Cardiac muscle cell (in vitro differentiated cells and primary cell): ENCODE measurements at regions not wholly inside any gene's neighbourhood (a gene's known extent, or its start where the extent isn't known, plus 50 kb on each side); places are given as distances from the start of the nearest gene placed in this dataset.
A peak's percentile ranks its signal among the peaks of the same experiment; 100 is the strongest.
"Not testable (repeated sequence)": the region's sequence is repeated elsewhere in the genome, so short reads cannot be mapped to it uniquely, and the experiment has no call there.

ENCODE experiments used
- DNase-seq, 2 donors: peaks; one replicate each; pipeline versions ENCODE4 v3.0.0 to v3.0.0-alpha.2; 2010 to 2017; ENCODE audit warnings: low read depth in 1 of 2, low spot score in 1 of 2
- H3K27ac ChIP-seq: fragments of 200-600 bp; sonication (generic); 2 replicates; pipeline ENCODE4 v1.5.1; 2016
- H3K27me3 ChIP-seq: fragments of 200-600 bp; sonication (generic); 2 replicates; pipeline ENCODE4 v1.6.0; 2016; ENCODE audit warnings: control low read depth
- H3K36me3 ChIP-seq: fragments of 200-600 bp; sonication (generic); 2 replicates; pipeline ENCODE4 v1.5.1; 2016; ENCODE audit warnings: control low read depth
- H3K4me1 ChIP-seq: fragments of 200-600 bp; sonication (generic); 2 replicates; pipeline ENCODE4 v1.8.1; 2017; ENCODE audit warnings: low read depth, mild to moderate bottlenecking, mixed run types
- H3K4me3 ChIP-seq: fragments of 200-600 bp; sonication (generic); 2 replicates; pipeline ENCODE4 v1.5.1; 2016; ENCODE audit warnings: mild to moderate bottlenecking
- H3K9me3 ChIP-seq: fragments of 200-600 bp; sonication (generic); 2 replicates; pipeline ENCODE4 v1.5.1; 2017; ENCODE audit warnings: low read depth, mild to moderate bottlenecking, control low read depth
- TF ChIP-seq, protein P1 (sequence below): IDR thresholded peaks from 2 replicates; pipeline ENCODE4 v1.5.1; 2012; ENCODE audit warnings: low read depth, mild to moderate bottlenecking, low read length

- Histone ChIP-seq H3K4me1 (no peaks in the 10 kb centered on the region), H3K4me3 (no peak overlapping the region), H3K36me3 (no peaks in the 10 kb centered on the region), H3K27ac (no peak overlapping the region), H3K27me3 (no peaks in the 10 kb centered on the region), H3K9me3 (no peaks in the 10 kb centered on the region)
- TF ChIP-seq, protein P1, sequence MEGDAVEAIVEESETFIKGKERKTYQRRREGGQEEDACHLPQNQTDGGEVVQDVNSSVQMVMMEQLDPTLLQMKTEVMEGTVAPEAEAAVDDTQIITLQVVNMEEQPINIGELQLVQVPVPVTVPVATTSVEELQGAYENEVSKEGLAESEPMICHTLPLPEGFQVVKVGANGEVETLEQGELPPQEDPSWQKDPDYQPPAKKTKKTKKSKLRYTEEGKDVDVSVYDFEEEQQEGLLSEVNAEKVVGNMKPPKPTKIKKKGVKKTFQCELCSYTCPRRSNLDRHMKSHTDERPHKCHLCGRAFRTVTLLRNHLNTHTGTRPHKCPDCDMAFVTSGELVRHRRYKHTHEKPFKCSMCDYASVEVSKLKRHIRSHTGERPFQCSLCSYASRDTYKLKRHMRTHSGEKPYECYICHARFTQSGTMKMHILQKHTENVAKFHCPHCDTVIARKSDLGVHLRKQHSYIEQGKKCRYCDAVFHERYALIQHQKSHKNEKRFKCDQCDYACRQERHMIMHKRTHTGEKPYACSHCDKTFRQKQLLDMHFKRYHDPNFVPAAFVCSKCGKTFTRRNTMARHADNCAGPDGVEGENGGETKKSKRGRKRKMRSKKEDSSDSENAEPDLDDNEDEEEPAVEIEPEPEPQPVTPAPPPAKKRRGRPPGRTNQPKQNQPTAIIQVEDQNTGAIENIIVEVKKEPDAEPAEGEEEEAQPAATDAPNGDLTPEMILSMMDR, result no peak
- no peak for DNase-seq
Measured at GRCh38 chr1:188620236-188620635, 1791.5 kb downstream of the PLA2G4A start.

DNA sequence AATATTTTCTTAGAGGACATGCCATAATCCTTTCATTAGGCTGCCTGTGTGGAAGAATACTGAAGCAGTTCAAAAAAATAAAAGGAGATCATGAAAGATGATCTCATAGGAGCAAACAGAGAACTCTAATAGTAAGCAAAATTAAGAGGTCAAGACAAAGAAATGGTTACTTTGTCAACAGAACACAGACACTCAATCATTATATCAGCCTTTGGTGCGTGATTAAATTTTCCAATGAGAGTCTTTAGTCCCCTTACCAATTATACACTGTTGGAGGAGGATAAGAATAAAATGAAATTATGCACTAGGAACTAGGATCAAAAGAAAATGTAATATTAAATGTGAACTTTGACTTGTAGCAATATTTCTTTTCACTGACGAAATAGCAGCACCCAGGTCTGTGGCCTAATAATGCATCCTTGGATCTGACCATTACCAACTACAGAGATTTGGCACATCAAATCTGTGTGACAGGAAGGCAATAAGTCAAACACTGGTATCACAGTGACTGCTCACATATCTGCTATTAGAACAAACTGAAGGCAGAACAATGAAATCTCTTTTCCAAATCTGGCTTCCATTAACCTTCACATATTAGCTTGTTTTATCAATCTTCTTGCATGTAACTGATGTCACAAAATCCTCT lies 1812.9 kb downstream of the PLA2G4A start:
- no peak for DNase-seq
- Histone ChIP-seq H3K36me3 (no peaks in the 10 kb centered on the region), H3K4me3 (no peak overlapping the region), H3K27ac (no peak overlapping the region), H3K9me3 (no peaks in the 10 kb centered on the region), H3K27me3 (no peaks in the 10 kb centered on the region), H3K4me1 (no peaks in the 10 kb centered on the region)
- TF ChIP-seq, protein P1, result no peak

DNA sequence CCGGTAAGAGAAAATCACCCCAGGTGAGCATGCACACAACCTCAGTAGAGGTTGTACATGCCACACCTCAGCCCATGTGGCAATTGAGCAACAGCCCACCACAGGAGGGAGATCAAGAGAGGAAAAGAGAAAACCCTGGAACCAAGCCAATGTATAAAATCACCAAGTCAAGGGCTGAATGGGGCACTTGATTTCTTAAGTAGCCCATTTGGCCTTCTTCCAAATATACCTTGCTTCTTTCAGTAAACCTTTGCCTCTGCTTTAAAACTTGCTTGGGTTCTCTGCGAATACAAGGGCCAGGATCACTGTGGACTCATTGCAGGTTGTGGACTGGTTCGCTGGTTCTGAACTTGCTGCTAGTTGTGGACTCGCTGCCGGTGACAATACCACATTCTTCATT lies 1814.0 kb downstream of the PLA2G4A start:
- no peaks in the 10 kb centered on the region for H3K9me3 ChIP-seq
- TF ChIP-seq, protein P1, result no peak

GRCh38 chr1:188652678-188653077 lies 1823.9 kb downstream of the PLA2G4A start:
- TF ChIP-seq, protein P1, result no peak

More for the DNA sequence above, 1814.0 kb downstream of the PLA2G4A start:
- no peak for DNase-seq
- no peaks in the 10 kb centered on the region for H3K36me3 ChIP-seq
- H3K4me3 ChIP-seq, result no peak overlapping the region
- H3K4me1 ChIP-seq, result no peaks in the 10 kb centered on the region
- no peaks in the 10 kb centered on the region for H3K27me3 ChIP-seq
- no peak overlapping the region for H3K27ac ChIP-seq

DNA sequence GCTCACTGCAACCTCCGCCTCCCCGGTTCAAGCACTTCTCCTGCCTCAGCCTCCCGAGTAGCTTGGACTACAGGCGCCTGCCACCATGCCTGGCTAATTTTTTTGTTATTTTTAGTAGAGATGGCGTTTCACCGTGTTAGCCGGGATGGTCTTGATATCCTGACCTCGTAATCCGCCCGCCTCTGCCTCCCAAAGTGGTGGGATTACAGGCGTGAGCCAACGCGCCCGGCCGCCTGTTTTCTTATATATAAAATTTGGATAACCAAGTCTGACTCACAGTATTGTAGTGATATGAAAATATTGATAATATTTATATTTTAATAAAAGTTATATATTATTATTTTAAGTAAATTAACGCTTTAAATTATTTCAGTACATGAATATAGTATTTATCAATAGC lies 1821.7 kb downstream of the BRINP3 start:
- not testable (repeated sequence) for DNase-seq, H3K36me3 ChIP-seq

More at GRCh38 chr1:188652678-188653077, 1823.9 kb downstream of the PLA2G4A start:
- Histone ChIP-seq H3K27ac (no peak overlapping the region), H3K4me1 (no peaks in the 10 kb centered on the region), H3K9me3 (no peaks in the 10 kb centered on the region), H3K4me3 (no peak overlapping the region), H3K36me3 (no peaks in the 10 kb centered on the region), H3K27me3 (no peaks in the 10 kb centered on the region)
- DNase-seq, result peak in 1 of 2 donors; percentile 60

DNA sequence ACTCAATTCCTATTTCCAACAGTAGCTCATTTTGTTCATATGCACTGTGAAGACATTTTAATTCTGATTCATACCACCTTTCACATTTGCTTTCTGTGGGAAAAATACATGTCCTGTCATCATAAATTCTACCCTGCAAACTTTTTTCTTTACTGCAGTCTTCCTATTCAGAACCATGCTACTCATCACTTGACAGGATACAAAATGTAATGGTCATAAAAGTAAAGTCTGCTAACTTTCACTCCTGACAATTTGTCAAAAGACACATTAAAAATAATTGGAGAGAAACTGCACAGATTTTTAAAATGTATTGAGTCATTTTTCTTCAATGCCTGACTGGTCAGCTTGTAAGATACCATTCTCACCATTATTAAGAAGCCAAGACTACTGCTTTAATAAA lies 1817.1 kb downstream of the BRINP3 start:
- H3K4me3 ChIP-seq, result no peak overlapping the region
- TF ChIP-seq, protein P1, result no peak
- H3K27ac ChIP-seq, result no peak overlapping the region
- DNase-seq, result no peak
- no peaks in the 10 kb centered on the region for H3K9me3 ChIP-seq
- no peaks in the 10 kb centered on the region for H3K36me3 ChIP-seq
- H3K4me1 ChIP-seq, result no peaks in the 10 kb centered on the region
- no peaks in the 10 kb centered on the region for H3K27me3 ChIP-seq

More for the DNA sequence above, 1821.7 kb downstream of the BRINP3 start:
- not testable (repeated sequence) for H3K9me3 ChIP-seq, H3K4me3 ChIP-seq, H3K4me1 ChIP-seq, H3K27ac ChIP-seq, H3K27me3 ChIP-seq
